Panc1 (cell line): ENCODE measurements at regions not wholly inside any gene's neighbourhood (a gene's known extent, or its start where the extent isn't known, plus 50 kb on each side); places are given as distances from the start of the nearest gene placed in this dataset.

Experiments used
- POLR2AphosphoS5 ChIP-seq: IDR thresholded peaks from 2 replicates; pipeline ENCODE4 v1.6.1; 2012; ENCODE audit warnings: mild to moderate bottlenecking, low read depth, low read length, moderate library complexity
- SIN3A ChIP-seq: IDR thresholded peaks from 2 replicates; pipeline ENCODE4 v1.6.1; 2012; ENCODE audit warnings: low read depth, mild to moderate bottlenecking, low read length, moderate library complexity, borderline replicate concordance; ENCODE audit not compliant: insufficient read depth
- TF ChIP-seq, protein P1 (sequence below): fragments of 450-650 bp; IDR thresholded peaks from 2 replicates; pipeline ENCODE4 v1.5.1; 2017; ENCODE audit warnings: mild to moderate bottlenecking

DNA sequence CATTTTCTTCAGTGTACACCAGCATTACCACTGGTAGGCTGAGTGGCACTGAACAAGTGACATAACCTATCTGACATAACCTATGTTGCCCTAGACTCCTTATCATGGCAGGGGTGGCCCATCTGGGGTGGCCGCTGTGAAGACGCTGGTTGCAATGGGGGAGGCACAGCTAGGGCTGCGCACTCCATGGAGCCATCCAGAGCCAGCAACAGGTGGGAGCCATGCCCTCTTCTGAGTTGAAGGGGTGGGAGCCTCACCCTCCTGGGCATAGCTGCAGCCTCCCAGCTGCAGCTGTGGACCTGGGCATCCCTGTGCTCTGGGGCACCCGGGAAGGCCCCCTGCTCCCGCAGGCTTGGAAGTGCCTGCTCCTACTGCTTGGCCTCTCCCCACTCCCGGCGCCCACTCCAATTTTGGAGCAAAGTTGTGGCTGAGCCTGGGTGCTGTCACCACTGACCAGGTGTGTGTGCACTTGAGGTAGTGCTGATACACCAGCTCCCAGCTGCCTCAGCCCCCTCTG is 52.4 kb upstream of the NTPCR start:
- TF ChIP-seq, protein P1, sequence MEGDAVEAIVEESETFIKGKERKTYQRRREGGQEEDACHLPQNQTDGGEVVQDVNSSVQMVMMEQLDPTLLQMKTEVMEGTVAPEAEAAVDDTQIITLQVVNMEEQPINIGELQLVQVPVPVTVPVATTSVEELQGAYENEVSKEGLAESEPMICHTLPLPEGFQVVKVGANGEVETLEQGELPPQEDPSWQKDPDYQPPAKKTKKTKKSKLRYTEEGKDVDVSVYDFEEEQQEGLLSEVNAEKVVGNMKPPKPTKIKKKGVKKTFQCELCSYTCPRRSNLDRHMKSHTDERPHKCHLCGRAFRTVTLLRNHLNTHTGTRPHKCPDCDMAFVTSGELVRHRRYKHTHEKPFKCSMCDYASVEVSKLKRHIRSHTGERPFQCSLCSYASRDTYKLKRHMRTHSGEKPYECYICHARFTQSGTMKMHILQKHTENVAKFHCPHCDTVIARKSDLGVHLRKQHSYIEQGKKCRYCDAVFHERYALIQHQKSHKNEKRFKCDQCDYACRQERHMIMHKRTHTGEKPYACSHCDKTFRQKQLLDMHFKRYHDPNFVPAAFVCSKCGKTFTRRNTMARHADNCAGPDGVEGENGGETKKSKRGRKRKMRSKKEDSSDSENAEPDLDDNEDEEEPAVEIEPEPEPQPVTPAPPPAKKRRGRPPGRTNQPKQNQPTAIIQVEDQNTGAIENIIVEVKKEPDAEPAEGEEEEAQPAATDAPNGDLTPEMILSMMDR: no peak
- no peak for TF ChIP-seq POLR2AphosphoS5
- TF ChIP-seq SIN3A: no peak
